GM23338 (cell line): ENCODE measurements at regions not wholly inside any gene's neighbourhood (a gene's known extent, or its start where the extent isn't known, plus 50 kb on each side); places are given as distances from the start of the nearest gene placed in this dataset.

Source experiments
- ATAC-seq: fragments of 200-7000 bp; cut with Tn5 transposase; 3 replicates; pipeline ENCODE4 v1.9.1; 2020
- DNase-seq: peaks from one replicate; pipeline ENCODE4 v3.0.0-alpha.2; 2015; ENCODE audit warnings: low spot score
- H2AFZ ChIP-seq: fragments of 200-600 bp; sonication (generic); 2 replicates; pipeline ENCODE4 v1.8.0; 2016; ENCODE audit warnings: antibody characterized with exemption, mild to moderate bottlenecking, moderate library complexity
- H3F3A ChIP-seq: fragments of 200-600 bp; sonication (generic); replicated peaks from 2 replicates; pipeline ENCODE4 v1.8.0; 2017; ENCODE audit warnings: antibody characterized with exemption, mixed run types, low read depth
- H3K27ac ChIP-seq: fragments of 200-600 bp; sonication (generic); 2 replicates; pipeline ENCODE4 v1.6.1; 2016; ENCODE audit warnings: low read depth
- H3K27me3 ChIP-seq: fragments of 200-600 bp; sonication (generic); 2 replicates; pipeline ENCODE4 v1.8.0; 2016; ENCODE audit warnings: mild to moderate bottlenecking, mixed run types, moderate library complexity; ENCODE audit not compliant: insufficient read depth
- H3K36me3 ChIP-seq: fragments of 200-600 bp; sonication (generic); 2 replicates; pipeline ENCODE4 v1.8.0; 2016; ENCODE audit warnings: mild to moderate bottlenecking; ENCODE audit not compliant: insufficient read depth
- H3K4me1 ChIP-seq: fragments of 200-600 bp; sonication (generic); 2 replicates; pipeline ENCODE4 v1.8.0; 2016; ENCODE audit warnings: mild to moderate bottlenecking, moderate library complexity; ENCODE audit not compliant: insufficient read depth
- H3K4me2 ChIP-seq: fragments of 200-600 bp; sonication (generic); 2 replicates; pipeline ENCODE4 v1.7.1; 2017; ENCODE audit warnings: mixed run types
- H3K4me3 ChIP-seq: fragments of 200-600 bp; sonication (generic); 2 replicates; pipeline ENCODE4 v1.6.1; 2016; ENCODE audit warnings: mixed run types
- H3K79me2 ChIP-seq: fragments of 200-600 bp; sonication (generic); replicated peaks from 2 replicates; pipeline ENCODE4 v1.8.0; 2017; ENCODE audit warnings: mild to moderate bottlenecking; ENCODE audit not compliant: insufficient read depth
- H3K9me2 ChIP-seq: fragments of 200-600 bp; sonication (generic); 2 replicates; pipeline ENCODE4 v1.8.0; 2017; ENCODE audit not compliant: insufficient read depth
- H4K20me1 ChIP-seq: fragments of 200-600 bp; sonication (generic); replicated peaks from 2 replicates; pipeline ENCODE4 v1.8.0; 2017; ENCODE audit warnings: mild to moderate bottlenecking; ENCODE audit not compliant: insufficient read depth
- H3K27ac Mint-ChIP-seq: 2 replicates; pipeline ENCODE4 v1.8.0; 2020; ENCODE audit warnings: inconsistent platforms, mild to moderate bottlenecking, moderate library complexity, mixed read lengths
- H3K27me3 Mint-ChIP-seq: 3 replicates; pipeline ENCODE4 v1.8.0; 2022; ENCODE audit warnings: low read depth, mild to moderate bottlenecking, moderate library complexity, mixed read lengths, inconsistent platforms; ENCODE audit not compliant: insufficient read depth, poor library complexity
- H3K36me3 Mint-ChIP-seq: 3 replicates; pipeline ENCODE4 v1.8.0; 2021; ENCODE audit warnings: low read depth, mild to moderate bottlenecking, inconsistent platforms, moderate library complexity, mixed read lengths
- H3K4me1 Mint-ChIP-seq: 3 replicates; pipeline ENCODE4 v1.8.0; 2020; ENCODE audit warnings: mild to moderate bottlenecking, inconsistent platforms, mixed read lengths
- H3K4me3 Mint-ChIP-seq: 3 replicates; pipeline ENCODE4 v1.8.0; 2021; ENCODE audit warnings: moderate library complexity, mild to moderate bottlenecking, inconsistent platforms, mixed read lengths
- H3K9me3 Mint-ChIP-seq: 3 replicates; pipeline ENCODE4 v1.8.0; 2020; ENCODE audit warnings: moderate library complexity, mild to moderate bottlenecking, inconsistent platforms, mixed read lengths
- CREB1 ChIP-seq: fragments of 250-450 bp; sonication (Bioruptor Pico); IDR thresholded peaks from 2 replicates; pipeline ENCODE4 v1.5.0; 2020; ENCODE audit warnings: low read depth, mild to moderate bottlenecking, moderate library complexity
- ETS1 ChIP-seq: IDR thresholded peaks from 2 replicates; pipeline ENCODE4 v1.6.1; 2016; ENCODE audit warnings: antibody characterized with exemption
- EZH2 ChIP-seq: fragments of 200-600 bp; sonication (generic); IDR thresholded peaks from one replicate; pipeline ENCODE4 v1.8.0; 2017; ENCODE audit warnings: antibody characterized with exemption, mild to moderate bottlenecking, low read depth; ENCODE audit not compliant: unreplicated experiment
- EZH2phosphoT487 ChIP-seq: fragments of 200-600 bp; sonication (generic); IDR thresholded peaks from one replicate; pipeline ENCODE4 v1.8.1; 2018; ENCODE audit warnings: antibody characterized with exemption; ENCODE audit not compliant: unreplicated experiment
- JUNB ChIP-seq: IDR thresholded peaks from one replicate; pipeline ENCODE4 v1.6.1; 2016; ENCODE audit warnings: antibody characterized with exemption; ENCODE audit not compliant: unreplicated experiment
- NANOG ChIP-seq: IDR thresholded peaks from 2 replicates; pipeline ENCODE4 v1.6.1; 2016; ENCODE audit warnings: antibody characterized with exemption, borderline replicate concordance
- POLR2AphosphoS5 ChIP-seq: IDR thresholded peaks from 2 replicates; pipeline ENCODE4 v1.6.1; 2016; ENCODE audit warnings: antibody characterized with exemption, low read depth
- REST ChIP-seq: IDR thresholded peaks from one replicate; pipeline ENCODE4 v1.6.1; 2018; ENCODE audit warnings: antibody characterized with exemption; ENCODE audit not compliant: unreplicated experiment
- STAT1 ChIP-seq: IDR thresholded peaks from one replicate; pipeline ENCODE4 v1.6.1; 2016; ENCODE audit warnings: antibody characterized with exemption; ENCODE audit not compliant: unreplicated experiment
- ZNF114 ChIP-seq: fragments of 250-450 bp; sonication (Bioruptor Pico); IDR thresholded peaks from 2 replicates; pipeline ENCODE4 v1.5.0; 2020; ENCODE audit warnings: mild to moderate bottlenecking, moderate library complexity
- ZNF331 ChIP-seq: fragments of 250-450 bp; sonication (Bioruptor Pico); IDR thresholded peaks from 2 replicates; pipeline ENCODE4 v1.5.0; 2020; ENCODE audit warnings: low read depth, mild to moderate bottlenecking, moderate library complexity
- ZNF462 ChIP-seq: fragments of 250-450 bp; sonication (Bioruptor Pico); IDR thresholded peaks from 2 replicates; pipeline ENCODE4 v1.5.0; 2020; ENCODE audit warnings: mild to moderate bottlenecking, moderate library complexity

- TF ChIP-seq POLR2AphosphoS5 (no peak), REST (no peak), ZNF114 (CRISPR knock-in tag) (no peak), EZH2 (no peak), ETS1 (no peak), ZNF462 (no peak), NANOG (no peak), EZH2phosphoT487 (no peak), CREB1 (CRISPR knock-in tag) (no peak), JUNB (no peak), ZNF331 (CRISPR knock-in tag) (no peak), STAT1 (no peak)
- H3K9me2 ChIP-seq = peaks cover 23% of the 10 kb centered on the region
- Mint-ChIP-seq H3K27me3 (no peaks in the 10 kb centered on the region), H3K36me3 (no peaks in the 10 kb centered on the region), H3K9me3 (no peaks in the 10 kb centered on the region), H3K4me3 (no peak overlapping the region), H3K4me1 (peaks cover 3% of the 10 kb centered on the region; the same call in 2 of the 3 replicates), H3K27ac (no peak overlapping the region)
- H3K27me3 ChIP-seq = no peaks in the 10 kb centered on the region
- no peak for DNase-seq
- no peak overlapping the region for H3K27ac ChIP-seq
- H3K4me2 ChIP-seq = no peak overlapping the region
- no peak overlapping the region for H3K4me3 ChIP-seq
- no peaks in the 10 kb centered on the region for H3K36me3 ChIP-seq
- no peaks in the 10 kb centered on the region for H3K79me2 ChIP-seq
- no peak for ATAC-seq
- H3K4me1 ChIP-seq = peaks cover 9% of the 10 kb centered on the region
- no peaks in the 10 kb centered on the region for H3F3A ChIP-seq
- H2AFZ ChIP-seq = no peak overlapping the region; the same call in 1 of the 2 replicates
- H4K20me1 ChIP-seq = no peaks in the 10 kb centered on the region
Observed at GRCh38 chr7:106606120-106606519, 54.8 kb downstream of the CCDC71L start.
